Non-pigmented ciliary epithelial cell (primary cell): ENCODE measurements at regions not wholly inside any gene's neighbourhood (a gene's known extent, or its start where the extent isn't known, plus 50 kb on each side); places are given as distances from the start of the nearest gene placed in this dataset.
"Not testable (repeated sequence)": the region's sequence is repeated elsewhere in the genome, so short reads cannot be mapped to it uniquely, and the experiment has no call there.

Experiments
- DNase-seq: peaks from one replicate; pipeline ENCODE4 v3.0.0-alpha.2; 2010; ENCODE audit warnings: low read depth

DNA sequence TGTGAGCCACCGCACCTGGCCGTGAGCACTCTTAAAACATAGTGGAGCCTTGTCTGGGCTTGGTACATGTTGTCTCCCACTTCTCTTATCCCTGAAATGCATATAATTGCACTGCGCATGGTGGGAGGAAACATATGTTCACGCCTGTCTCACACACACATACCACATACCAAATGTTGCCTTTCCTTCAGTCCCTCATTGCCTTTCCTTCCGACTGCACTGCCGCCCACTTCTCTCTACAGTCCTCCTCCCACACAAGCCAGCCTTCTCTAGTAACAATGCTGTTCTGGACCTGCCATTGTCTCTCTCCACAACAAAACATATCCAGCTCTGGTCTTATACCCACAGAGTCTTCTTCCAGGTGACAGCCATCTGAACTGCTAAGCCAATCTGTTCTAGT, 88.3 kb upstream of the PTHLH start:
- no peak for DNase-seq

DNA sequence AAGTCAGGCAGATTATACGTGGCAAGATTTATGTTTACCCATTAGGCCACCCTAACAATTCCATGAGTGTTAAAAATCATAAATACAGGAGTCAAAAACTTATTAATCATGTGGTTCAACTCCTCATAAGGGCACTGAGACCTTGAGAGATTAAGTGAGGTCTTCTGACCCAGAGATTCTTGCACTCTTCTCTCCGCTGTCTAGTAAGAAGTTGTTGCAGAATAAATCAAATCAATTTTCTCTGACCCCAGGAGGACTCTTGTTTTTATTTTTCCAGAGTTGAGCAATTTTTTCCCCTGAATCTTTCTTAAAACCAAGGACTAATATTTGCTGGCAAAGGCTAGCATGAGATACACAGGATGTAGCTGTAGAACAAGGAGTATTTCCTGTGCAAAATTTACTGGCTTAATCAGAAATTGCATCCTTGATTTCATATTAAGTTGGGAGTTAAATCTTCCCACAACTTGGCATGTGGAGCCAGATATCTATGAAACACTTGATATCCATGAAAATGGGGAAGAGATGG, 90.9 kb upstream of the PTHLH start:
- DNase-seq: no peak

DNA sequence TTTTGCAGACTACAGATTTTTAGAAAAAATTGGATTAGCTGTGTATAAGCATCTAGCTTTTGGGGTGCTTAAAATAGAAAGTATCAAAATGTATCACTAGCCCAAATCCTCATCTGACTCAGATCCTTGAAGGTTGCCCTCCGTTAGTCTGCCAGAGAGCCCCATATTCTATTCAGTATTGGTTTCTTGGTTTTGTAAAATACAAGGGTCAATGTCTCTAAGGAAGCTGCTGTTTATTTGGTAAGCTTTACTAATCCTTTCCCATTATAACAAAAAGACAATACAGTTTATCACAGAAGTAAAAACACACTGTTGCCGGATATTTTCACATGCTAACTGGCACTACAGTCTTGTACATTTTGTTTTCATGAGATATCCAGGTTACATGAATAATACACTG, 92.8 kb upstream of the PTHLH start:
- no peak for DNase-seq

DNA sequence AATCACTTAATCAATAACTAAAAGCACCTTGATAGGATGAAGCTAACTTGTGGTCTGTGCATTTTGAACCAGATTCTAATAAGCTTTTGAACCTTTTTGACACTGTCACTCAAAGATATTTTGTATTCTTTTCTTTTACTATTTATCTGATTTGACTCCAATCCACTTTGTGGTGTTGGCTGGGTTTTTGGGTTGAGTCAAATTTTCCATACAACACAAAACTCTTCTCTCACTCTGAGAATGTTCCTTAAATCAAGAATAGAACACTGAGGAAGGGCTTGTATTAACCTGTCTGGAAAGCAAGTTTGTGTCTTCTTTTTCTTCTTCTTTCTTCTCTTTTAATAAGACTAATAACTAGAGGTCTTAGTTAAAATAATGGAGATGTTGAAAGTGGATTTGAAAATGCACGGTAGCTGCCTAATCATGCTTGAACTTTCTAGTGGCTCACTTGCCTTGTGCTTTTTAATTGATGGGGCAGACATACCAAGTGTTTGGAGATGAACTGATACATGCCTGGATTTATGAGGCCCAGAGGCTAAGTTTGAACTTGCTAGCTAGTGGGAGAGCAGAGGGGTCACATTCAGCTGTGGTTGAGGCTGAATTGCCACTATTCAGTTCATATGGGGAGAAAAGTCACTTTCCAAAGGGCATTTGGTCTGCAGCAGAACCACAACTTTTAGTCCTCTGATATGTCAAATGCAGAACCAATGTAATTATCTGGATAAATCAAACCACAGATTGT, 93.5 kb upstream of the PTHLH start:
- DNase-seq: no peak

DNA sequence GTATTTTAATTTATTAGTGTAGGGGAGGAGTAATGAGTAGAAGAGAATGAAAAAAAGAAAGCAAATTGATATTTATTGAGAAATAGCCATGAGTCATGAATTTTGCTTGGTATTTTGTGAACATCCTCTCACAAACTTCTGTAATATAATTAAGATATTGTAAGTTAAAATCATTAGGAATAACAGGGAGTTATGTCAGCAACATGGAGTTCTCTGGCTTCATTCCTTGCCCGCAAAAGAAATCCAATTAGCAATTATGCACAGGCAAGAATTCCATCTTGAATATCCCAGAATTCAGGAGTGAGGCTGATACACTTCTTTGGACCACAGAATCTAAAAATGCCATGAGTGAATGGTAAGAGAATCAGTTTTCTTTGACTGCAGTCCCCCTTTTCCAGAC, 94.3 kb upstream of the PTHLH start:
- DNase-seq: no peak

DNA sequence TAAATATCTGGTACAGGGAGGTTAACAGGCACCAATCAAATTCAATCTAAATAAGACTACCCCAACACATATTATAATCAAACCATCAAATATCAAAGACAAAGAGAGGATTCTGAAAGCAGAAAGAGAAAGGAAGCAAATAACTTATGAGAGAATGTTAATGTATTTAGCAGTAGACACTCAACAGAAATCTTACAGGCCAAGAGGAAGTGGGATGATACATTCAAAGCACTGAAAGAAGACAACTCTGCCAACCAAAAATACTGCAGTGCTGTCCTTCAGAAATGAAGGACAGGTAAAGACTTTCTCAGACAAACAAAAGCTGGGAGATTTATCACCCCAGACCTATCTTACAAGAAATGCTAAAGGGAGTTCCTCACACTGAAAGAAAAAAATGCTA, 95.9 kb upstream of the PTHLH start:
- no peak for DNase-seq

DNA sequence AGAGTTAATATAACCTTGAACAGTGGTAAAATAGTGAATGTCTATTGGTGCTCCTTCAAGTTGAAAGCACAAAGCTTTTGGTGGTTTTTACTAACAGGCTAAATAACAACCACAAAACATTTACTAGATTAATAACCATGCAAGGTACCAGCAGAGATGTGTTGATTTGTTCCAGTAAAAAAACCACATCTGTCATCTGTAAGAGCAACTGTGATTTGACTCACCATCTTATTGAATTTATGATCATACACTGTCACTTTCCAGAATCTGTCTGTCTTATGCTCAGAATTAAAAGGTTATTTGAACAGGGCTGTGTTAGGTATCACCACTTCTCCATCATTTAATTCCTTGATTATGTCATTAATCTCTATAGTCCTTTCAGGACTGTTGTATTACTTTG, 107.0 kb upstream of the PTHLH start:
- no peak for DNase-seq

DNA sequence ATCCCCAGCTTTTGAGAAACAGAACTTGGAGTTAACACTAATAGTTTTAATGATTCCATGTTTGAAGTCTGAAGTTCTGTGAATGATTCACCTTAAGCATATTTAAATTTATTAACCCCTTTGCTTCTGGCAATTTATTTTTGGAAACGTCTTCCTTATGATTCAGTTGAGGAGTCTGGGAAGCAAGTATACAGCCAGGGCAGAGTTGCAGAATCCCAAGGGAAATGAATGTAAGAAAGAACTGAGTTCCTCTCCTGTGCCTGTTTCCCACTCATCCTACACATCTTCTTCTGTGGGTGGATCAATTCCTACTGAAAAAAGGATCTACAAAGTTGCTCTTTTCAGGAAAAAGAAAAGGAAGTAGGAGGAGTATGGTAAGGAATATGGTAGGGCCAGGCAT, 108.2 kb upstream of the CCDC91 start:
- no peak for DNase-seq

DNA sequence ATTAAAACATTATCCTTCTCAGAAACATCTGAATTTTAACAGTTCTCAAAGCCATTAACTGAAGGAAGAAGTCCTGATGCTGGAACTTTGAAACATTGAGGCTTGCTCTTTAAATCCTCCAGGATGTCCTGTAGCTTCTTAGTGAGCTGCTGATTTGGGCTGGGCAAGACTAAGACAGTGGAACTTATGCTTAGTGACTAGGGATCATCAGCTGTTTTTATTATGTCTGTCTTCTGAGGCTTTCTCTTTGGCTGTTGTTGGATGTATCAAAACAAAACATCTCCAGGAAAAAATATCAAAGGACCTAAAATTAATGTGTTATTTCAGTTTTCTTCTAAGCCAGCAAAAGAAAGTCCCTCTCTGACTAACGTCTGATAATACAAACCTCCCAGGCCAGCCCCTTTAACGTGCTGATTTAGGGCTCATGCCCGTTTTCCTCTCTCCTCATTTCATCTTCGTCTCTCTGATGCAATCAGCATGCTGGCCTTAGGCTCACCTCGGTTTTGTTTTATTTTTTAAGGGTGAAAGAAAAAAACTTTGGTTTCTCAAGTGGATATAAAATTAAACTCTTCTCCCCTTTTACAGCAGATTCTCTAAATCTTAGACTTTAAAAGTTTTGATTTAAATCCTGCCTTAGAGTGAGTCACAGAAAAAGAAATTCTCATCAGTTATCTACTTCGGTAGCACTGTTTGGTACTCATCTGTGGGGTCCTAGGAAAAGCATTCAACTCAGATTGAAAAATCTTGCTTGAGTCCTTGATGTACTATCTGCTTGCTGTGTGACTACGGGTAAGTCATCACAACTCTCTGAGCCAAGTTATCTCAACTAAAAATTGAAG, 106.2 kb upstream of the CCDC91 start:
- no peak for DNase-seq

DNA sequence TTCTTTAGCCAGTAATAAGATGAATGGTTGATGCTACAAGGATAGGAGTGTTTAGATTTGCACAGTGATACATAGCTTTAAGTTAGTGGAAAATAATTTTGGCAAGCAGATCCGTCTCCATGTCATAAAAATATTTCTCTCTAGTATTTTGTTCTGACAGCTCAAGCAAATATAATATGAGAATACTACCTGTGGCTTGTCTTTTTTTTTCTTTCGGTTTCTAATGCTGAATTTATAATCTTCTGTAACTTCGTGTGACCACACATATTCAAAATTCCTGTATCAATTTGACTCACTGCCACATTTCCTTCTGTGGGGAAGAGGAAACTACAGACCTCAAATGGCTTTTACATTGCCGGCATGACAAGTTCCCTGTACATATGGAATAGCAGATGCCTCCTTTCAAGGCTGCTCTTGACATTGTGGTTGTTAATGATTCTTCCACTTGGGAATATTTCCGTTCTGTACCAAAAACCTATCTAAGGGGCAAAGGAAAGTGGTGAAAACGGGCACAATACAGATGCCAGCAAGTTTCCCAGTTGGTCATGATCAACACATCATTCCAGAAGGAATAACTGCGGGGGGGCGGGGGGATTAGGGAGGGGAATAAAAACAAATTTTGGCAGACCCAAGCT, 103.6 kb upstream of the CCDC91 start:
- no peak for DNase-seq

DNA sequence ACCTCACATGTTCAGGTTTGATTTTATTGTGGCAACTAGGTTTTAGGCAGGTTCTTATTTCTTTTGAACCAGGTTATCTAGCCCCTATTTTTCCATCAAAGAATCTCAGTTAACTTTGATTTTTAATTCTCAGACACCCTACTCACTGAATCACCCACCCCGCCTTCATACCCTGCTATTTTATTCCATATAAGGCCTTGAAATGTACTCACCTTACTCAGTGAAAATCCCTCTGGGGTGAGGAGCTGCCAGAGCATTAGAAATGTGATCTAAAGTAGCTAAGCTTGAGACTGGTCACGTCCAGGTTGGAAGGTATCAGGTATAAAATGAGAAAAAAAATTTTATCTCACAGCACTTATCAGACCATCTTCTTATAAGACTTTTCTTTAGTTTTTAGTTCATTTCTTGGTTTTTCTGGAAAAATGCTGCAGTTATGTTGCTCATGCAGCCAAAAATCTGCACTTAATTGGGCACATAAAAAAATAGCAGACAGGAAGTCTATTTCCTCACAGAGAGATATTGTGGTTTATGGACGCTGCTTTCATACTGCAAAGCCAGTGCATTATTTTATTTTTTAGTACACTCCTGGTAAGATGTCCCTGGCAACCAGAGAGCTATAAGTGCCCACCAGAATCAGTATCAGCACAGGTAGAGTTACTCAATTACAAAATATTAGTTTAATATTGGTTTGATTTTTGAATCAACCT, 101.5 kb upstream of the CCDC91 start:
- DNase-seq: no peak

DNA sequence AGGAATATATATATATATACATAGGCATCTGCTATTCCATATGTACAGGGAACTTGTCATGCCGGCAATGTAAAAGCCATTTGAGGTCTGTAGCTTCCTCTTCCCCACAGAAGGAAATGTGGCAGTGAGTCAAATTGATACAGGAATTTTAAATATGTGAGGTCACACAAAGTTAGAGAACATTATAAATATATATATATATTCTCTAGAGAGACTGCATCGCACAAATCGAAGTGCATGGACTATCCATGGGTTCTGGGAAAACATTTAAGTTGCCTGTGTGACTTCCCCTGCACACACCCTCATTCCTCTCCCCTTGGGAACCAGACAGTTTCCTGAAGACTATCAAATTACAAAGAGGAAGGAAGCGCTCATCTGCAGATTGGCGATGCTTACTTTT, 100.9 kb upstream of the CCDC91 start:
- DNase-seq: no peak

DNA sequence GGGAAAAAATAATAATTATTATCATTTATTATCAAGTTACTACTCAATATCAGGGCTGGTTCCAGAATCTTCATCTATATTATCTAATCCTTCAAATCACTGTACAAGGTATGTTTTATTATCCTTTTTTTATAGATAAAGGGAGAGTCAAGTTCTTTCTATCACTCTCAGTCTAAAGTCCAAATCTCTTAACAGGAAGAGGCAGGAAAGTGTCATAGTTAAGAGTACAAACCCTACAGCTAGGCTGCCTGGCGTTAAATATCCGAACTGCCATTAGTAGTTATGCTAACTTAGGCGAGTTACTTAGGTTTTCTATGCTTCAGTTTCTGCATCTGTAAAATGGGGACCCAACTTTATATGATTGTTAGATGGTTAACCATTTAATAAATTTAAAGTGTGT, 99.4 kb upstream of the CCDC91 start:
- no peak for DNase-seq

DNA sequence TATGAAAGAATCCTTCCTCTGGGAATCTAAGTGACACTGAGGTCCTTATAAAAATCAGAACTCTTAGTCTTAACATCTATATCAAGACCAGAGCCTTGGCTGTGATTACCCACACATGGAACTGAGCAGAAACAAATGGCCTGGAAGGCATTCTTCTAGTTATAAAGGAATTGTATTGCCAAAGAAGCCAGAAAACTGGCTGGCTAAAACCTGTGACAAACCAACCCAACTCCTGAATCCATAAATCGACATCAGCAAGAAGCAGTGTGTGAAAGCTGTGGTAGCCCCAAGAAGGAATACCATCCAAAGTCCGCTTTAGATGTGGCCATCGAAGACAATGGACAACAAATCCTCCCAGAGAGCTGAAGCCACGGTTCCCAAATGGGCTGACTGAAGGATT, 97.9 kb upstream of the CCDC91 start:
- no peak for DNase-seq

DNA sequence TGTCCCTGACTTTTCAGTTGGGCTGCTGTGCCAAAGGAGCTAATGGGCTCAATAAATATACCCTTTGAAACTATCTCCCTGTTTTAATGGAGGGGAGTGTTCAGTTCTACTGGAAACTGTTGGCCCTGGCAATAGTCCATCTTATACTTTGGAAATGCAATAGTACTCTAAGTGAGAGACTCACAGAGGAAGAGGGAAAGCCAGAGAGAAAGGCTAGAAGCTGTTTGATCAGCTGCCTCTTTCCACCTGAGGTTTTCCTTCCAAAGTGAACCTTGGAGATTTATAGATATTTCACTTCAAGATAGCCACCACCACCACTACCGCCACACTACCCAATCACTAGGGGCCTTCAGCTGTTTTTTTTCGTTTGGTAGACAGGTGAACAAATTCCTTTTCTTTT, 93.6 kb upstream of the CCDC91 start:
- no peak for DNase-seq

DNA sequence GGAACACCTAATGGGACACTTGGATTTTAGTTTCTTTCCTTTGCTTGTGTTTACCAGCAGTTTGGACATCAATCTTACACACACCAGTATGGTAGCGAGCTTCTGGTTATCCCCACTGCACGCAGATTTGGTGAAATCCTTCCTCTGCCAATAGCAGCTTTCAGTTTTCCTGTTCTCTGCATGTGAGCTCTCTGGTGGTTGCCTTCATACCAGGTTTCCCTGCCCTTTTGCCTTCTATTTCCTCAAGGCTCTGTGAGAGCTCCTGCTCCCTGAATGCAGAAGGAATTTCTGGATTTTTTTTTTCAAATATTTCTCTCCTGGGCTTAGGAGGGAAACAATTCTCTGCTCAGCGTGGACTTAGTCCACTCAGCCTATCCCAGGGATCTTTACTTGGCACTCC, 93.0 kb upstream of the CCDC91 start:
- DNase-seq: no peak

DNA sequence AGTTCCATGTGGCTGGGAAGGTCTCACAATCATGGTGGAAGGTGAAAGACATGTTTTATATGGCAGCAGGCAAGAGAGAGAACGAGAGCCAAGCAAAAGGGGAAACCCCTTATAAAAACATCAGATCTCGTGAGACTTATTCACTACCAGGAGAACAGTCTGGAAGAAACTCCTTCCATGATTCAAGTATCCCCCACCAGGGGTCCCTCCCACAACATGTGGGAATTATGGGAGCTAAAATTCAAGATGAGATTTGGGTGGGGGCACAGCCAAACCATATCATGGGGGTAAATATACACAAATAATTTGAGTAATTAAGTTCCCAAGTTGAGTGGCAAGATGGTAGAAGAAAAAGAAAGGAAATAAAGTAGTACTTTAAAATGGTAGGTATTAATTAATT, 91.0 kb upstream of the CCDC91 start:
- DNase-seq: not testable (repeated sequence)

DNA sequence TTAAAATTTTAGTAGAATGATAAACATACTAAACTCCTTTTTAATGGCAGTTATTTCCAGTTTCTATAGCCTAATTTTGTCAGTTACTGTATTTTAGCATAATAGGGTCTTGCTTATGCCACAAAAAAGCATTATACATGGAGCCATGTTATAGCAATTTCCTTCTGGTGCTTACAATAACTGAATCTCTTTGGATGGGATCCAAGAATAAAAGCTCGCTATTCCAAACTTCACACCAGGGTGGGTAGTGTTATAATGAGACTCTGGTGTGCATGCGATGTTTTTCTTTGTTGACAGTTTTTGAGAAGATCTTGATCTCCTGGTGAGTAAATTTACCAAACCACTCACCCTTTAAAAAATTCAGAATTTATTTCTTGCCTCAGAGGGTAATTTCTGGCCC, 90.4 kb upstream of the CCDC91 start:
- no peak for DNase-seq

DNA sequence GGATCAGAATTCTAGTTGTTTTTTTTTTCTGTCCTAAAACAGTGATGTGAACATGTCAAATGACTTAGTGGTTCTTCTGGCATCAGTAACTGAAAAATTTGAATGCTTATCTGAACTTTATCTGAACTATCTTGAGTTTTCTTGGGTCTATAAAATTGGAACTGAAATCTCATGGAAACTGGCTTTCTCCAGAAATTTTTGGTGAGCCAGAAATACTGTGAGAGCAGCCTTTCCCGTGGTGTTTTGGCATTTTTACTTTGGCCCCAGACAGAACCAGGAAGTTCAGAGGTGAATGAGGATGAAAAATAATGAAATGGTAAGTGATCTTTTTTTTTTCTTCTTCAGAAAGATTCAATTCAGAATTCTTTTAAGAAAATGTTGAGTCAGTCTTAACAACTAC, 89.5 kb upstream of the CCDC91 start:
- DNase-seq: no peak

DNA sequence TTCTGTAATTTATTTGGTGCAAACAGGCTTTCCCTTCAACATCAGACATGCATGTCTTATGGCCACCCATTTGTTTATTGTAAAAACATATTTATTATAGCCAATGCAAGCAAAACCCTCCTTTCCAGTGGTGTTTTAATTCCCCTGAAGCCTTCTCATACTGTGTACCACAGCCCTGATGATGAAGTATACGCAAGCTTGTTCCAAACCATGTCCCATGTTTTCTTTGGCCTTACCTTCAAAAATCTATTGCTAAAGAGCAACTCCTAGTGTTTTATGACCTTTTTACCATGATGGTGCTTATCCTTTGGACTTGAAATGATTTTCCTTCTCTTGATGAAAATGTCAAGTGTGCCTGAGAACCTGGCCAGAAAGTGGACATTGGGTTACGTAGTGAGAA, 85.9 kb upstream of the CCDC91 start:
- no peak for DNase-seq

DNA sequence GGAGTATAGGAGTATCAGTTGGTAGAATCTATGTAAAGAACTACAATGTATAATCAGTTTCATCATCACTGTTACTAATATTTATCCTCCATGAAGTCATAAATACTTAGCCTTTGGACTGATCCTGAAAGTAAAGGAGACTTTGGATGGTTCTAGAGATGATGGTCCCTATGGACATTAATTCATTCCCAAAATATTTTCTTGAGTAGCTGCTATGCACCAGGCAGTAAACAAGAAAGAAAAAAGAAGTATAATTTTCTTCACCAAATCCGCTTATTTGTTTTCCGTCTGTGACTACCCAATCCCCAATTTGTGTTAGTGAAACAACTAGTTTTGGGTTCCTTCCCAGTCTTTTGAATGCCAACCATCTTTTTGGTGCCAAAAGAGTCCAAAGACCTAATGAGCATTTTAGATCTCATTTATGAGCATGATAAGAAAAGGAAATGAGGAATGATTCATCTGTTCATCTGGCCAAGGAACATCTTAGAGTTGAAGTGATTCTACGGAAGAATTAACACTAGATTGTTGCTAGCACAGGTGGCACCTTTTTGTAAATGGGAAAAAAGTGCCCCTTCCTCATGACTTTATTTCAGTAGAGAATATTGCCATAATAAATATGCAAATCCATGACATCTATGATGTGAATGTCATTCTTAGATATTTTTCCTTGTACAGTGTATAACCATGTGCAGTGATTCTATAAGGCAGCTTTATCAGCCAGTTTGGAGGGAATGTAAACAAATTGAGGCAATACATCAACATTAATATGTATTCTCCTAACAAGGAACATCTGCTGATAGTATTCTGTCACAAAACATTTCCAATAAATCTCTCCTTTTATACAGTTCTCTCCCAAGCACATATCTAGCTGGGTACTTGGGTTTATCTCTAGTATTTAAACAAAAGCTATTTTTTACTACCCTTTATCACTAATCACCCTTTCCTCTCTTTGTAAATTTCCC, 85.1 kb upstream of the CCDC91 start:
- no peak for DNase-seq
